ENCODE measurements at regions not wholly inside any gene's neighbourhood (a gene's known extent, or its start where the extent isn't known, plus 50 kb on each side); places are given as distances from the start of the nearest gene placed in this dataset.

DNA sequence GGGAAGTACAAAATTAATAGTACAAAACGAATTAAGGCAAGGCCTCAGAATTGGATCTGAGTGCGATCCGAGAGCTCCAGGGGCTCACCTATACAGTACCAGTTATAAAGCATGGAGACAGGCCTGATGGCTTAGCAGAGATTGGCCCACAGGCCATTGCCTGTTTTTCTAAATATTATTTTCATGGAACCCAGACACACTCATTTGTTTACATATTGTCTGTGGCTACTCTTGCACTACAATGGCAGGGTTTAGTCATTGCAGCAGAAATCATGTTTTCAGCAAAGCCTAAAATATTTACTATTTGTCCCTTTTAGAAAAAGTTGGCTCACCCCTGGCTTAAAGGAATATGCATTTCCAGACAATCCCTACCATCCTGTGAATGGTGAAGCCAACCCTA lies 578.9 kb downstream of the PLPP3 start:
- TF ChIP-seq POLR2A (IDR thresholded peaks at IDR 0.05) (no peak), EP300 (IDR thresholded peaks at IDR 0.05) (no peak)
- TF ChIP-seq, protein P1, sequence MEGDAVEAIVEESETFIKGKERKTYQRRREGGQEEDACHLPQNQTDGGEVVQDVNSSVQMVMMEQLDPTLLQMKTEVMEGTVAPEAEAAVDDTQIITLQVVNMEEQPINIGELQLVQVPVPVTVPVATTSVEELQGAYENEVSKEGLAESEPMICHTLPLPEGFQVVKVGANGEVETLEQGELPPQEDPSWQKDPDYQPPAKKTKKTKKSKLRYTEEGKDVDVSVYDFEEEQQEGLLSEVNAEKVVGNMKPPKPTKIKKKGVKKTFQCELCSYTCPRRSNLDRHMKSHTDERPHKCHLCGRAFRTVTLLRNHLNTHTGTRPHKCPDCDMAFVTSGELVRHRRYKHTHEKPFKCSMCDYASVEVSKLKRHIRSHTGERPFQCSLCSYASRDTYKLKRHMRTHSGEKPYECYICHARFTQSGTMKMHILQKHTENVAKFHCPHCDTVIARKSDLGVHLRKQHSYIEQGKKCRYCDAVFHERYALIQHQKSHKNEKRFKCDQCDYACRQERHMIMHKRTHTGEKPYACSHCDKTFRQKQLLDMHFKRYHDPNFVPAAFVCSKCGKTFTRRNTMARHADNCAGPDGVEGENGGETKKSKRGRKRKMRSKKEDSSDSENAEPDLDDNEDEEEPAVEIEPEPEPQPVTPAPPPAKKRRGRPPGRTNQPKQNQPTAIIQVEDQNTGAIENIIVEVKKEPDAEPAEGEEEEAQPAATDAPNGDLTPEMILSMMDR (IDR thresholded peaks at IDR 0.05) = no peak

Data from ovary (tissue), 3 donors.